Osteocyte (in vitro differentiated cells): ENCODE measurements at regions not wholly inside any gene's neighbourhood (a gene's known extent, or its start where the extent isn't known, plus 50 kb on each side); places are given as distances from the start of the nearest gene placed in this dataset.

ENCODE experiments used
- DNase-seq: peaks from one replicate; pipeline ENCODE4 v3.0.0; 2021; ENCODE audit warnings: mixed read lengths; ENCODE audit not compliant: unreplicated experiment; ENCODE audit errors: extremely low spot score
- H3K27ac Mint-ChIP-seq: one replicate; pipeline ENCODE4 v1.8.0; 2021; ENCODE audit warnings: mild to moderate bottlenecking, mixed read lengths; ENCODE audit not compliant: unreplicated experiment
- H3K27me3 Mint-ChIP-seq: one replicate; pipeline ENCODE4 v1.8.0; 2021; ENCODE audit warnings: mixed read lengths; ENCODE audit not compliant: unreplicated experiment
- H3K36me3 Mint-ChIP-seq: one replicate; pipeline ENCODE4 v1.8.0; 2021; ENCODE audit warnings: mixed read lengths; ENCODE audit not compliant: unreplicated experiment
- H3K4me1 Mint-ChIP-seq: one replicate; pipeline ENCODE4 v1.8.0; 2021; ENCODE audit warnings: mixed read lengths; ENCODE audit not compliant: unreplicated experiment
- H3K4me3 Mint-ChIP-seq: one replicate; pipeline ENCODE4 v1.8.0; 2021; ENCODE audit warnings: mild to moderate bottlenecking, moderate library complexity, mixed read lengths; ENCODE audit not compliant: unreplicated experiment
- H3K9me3 Mint-ChIP-seq: one replicate; pipeline ENCODE4 v1.8.0; 2021; ENCODE audit warnings: mixed read lengths; ENCODE audit not compliant: unreplicated experiment
- TF ChIP-seq, protein P1 (sequence below): fragments of 200-600 bp; sonication (generic); IDR thresholded peaks from 2 replicates; pipeline ENCODE4 v1.5.0; 2021; ENCODE audit warnings: antibody characterized with exemption, mild to moderate bottlenecking, moderate library complexity

DNA sequence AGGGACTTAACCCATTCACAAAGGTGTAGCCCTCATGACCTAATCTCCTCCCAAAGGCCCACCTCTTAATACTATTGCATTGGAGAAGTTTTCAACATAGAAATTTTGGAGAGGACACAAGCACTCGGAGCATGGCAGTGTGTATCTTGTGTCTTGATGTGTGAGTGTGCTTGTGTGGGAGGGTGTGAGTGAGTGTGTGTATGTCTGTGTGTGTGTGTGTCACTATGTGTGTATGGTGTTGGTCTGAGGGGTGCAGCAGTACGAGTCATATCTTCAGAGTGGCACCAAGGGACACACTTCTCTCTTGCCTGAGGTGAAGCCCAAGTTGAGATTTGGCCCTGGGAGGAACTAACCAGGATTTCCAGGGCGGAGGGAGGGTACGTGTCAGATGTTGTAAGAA is 73.7 kb downstream of the NAV1 start:
- Mint-ChIP-seq H3K4me1 (peaks cover 5% of the 10 kb centered on the region), H3K4me3 (no peak overlapping the region), H3K27me3 (no peaks in the 10 kb centered on the region), H3K9me3 (no peaks in the 10 kb centered on the region), H3K27ac (no peak overlapping the region), H3K36me3 (no peaks in the 10 kb centered on the region)
- DNase-seq: no peak
- TF ChIP-seq, protein P1, sequence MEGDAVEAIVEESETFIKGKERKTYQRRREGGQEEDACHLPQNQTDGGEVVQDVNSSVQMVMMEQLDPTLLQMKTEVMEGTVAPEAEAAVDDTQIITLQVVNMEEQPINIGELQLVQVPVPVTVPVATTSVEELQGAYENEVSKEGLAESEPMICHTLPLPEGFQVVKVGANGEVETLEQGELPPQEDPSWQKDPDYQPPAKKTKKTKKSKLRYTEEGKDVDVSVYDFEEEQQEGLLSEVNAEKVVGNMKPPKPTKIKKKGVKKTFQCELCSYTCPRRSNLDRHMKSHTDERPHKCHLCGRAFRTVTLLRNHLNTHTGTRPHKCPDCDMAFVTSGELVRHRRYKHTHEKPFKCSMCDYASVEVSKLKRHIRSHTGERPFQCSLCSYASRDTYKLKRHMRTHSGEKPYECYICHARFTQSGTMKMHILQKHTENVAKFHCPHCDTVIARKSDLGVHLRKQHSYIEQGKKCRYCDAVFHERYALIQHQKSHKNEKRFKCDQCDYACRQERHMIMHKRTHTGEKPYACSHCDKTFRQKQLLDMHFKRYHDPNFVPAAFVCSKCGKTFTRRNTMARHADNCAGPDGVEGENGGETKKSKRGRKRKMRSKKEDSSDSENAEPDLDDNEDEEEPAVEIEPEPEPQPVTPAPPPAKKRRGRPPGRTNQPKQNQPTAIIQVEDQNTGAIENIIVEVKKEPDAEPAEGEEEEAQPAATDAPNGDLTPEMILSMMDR: no peak

DNA sequence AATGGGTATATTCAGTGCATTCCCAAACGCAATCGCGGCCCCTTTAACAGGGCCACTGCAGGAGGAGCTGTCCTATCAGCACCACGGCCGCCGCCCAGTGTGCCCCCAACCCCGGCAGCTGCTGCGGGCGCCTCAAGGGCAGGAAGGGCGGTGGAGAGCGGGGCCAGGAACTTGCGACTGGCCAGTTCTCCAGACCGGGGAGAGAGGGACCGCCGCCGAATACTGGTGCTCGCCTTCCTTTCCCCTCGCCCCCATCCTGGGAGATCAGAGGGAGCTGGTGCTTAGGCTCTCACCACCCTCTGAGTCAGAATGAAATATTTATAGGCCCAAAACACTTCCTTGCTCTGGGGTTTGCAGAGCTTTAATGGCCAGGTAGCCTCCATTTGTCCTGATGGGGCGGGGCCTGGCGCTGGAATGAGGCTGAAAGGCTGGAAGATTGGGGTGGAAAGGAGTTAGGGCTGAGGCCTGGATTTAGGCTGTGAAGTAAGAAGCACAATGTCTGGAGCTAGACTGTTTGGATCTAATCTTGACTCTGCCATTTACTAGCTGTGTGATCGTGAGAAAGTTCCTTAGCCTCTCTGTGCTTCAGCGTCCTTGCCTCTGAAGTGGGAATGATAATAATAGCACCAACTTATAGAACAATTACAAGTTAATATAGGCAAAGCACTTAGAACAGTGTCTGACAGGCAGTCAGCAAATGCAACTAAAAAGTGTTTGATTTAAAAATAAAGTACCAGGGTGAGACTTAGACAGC is 75.5 kb downstream of the NAV1 start:
- Mint-ChIP-seq H3K4me3 (no peak overlapping the region), H3K36me3 (no peaks in the 10 kb centered on the region), H3K27me3 (no peaks in the 10 kb centered on the region), H3K4me1 (peaks cover 12% of the 10 kb centered on the region), H3K27ac (no peak overlapping the region), H3K9me3 (no peaks in the 10 kb centered on the region)
- no peak for DNase-seq
- TF ChIP-seq, protein P1: no peak

DNA sequence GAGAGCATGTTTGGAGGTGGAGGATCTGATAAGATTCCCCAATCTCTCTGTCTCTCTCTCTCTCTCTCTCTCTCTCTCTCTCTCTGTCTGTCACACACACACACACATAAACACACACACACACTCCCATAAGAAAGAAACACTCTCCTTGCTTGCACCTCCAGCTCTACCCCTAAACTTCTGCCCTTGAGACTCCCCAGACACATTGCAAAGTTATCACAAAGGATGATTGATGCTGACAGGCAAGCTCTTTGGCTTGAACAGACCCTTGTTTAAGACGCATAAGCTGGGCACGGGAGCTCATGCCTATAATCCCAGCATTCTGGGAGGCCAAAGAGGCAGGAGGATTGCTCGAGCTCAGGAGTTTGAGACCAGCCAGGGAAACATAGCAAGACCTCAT is 78.2 kb downstream of the NAV1 start:
- Mint-ChIP-seq H3K27ac (no peak overlapping the region), H3K36me3 (peaks cover 2% of the 10 kb centered on the region), H3K27me3 (no peaks in the 10 kb centered on the region), H3K4me1 (peaks cover 23% of the 10 kb centered on the region), H3K4me3 (no peak overlapping the region), H3K9me3 (no peaks in the 10 kb centered on the region)
- TF ChIP-seq, protein P1: no peak
- no peak for DNase-seq

DNA sequence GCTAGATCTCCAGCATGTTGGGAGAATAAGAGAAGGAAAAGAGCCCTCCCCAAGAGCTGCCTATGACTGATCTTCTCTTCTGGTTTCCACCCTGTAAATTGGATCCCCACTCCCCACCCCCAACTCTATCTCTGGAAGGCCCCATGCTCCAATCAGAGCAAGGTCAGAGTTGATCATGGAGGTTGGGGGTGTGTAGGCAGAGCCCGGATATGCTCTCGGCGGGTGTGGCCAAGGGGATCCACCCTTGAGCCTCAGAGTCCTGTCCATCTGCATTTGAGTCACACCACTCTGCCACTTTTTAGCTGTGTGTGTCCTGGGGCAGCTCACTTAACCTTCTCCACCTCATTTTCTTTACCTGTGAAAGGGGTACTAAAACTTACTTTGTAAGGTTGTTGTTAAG is 79.5 kb downstream of the NAV1 start:
- H3K4me1 Mint-ChIP-seq: peaks cover 23% of the 10 kb centered on the region
- no peak overlapping the region for H3K27ac Mint-ChIP-seq
- TF ChIP-seq, protein P1: no peak
- DNase-seq: no peak
- no peaks in the 10 kb centered on the region for H3K27me3 Mint-ChIP-seq
- no peak overlapping the region for H3K4me3 Mint-ChIP-seq
- H3K36me3 Mint-ChIP-seq: peaks cover 3% of the 10 kb centered on the region
- no peaks in the 10 kb centered on the region for H3K9me3 Mint-ChIP-seq

DNA sequence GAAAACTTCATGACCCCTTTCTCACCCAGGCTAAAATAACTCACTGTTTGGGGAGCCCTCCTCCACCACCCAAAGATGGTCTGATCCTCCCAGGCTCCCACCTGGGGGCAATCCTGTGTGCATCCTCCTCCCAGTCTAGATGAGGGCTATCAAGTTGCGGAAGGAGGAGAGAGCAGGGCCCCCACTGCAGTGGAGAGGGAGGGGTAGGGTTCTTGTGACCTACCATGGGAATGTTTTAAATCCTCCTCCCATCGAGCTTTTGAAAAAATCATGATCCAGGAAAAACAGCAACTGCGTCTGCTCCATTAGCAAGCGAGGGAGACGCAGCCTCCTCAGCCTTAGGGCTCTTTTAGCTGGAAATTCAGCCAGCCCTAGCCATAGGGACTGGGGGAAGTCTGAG is 80.0 kb downstream of the NAV1 start:
- no peak overlapping the region for H3K4me3 Mint-ChIP-seq
- H3K36me3 Mint-ChIP-seq: peaks cover 7% of the 10 kb centered on the region
- no peaks in the 10 kb centered on the region for H3K9me3 Mint-ChIP-seq
- no peaks in the 10 kb centered on the region for H3K27me3 Mint-ChIP-seq
- H3K4me1 Mint-ChIP-seq: peaks cover 23% of the 10 kb centered on the region
- TF ChIP-seq, protein P1: no peak
- no peak for DNase-seq
- no peak overlapping the region for H3K27ac Mint-ChIP-seq
